SKM-1 treated with dmso at 0.1 percent for 144 hours (cell line): ENCODE measurements at regions not wholly inside any gene's neighbourhood (a gene's known extent, or its start where the extent isn't known, plus 50 kb on each side); places are given as distances from the start of the nearest gene placed in this dataset.
"Not testable (repeated sequence)": the region's sequence is repeated elsewhere in the genome, so short reads cannot be mapped to it uniquely, and the experiment has no call there.

ENCODE experiments used
- DNase-seq: peaks from one replicate; lab custom pipeline; 2025; ENCODE audit not compliant: unreplicated experiment; lab: John Stamatoyannopoulos, UW

DNA sequence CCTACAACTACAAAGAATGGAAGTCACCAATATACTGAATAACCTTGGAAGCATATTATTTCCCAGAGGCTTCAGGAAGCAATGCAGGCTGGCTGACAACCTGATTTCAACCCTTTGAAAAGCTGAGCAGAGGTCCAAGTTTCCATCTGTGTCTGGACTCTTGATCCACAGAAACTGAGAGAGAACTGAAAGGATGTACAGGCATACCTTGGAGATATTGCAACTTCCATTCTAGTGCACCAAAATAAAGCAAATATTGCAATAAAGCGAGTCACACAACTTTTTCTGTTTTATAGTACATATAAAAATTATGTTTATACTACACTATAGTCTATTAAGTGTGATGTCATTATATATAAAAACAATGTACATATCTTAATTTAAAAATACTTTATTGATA is 85.3 kb downstream of the TYW3 start:
- DNase-seq = no peak

DNA sequence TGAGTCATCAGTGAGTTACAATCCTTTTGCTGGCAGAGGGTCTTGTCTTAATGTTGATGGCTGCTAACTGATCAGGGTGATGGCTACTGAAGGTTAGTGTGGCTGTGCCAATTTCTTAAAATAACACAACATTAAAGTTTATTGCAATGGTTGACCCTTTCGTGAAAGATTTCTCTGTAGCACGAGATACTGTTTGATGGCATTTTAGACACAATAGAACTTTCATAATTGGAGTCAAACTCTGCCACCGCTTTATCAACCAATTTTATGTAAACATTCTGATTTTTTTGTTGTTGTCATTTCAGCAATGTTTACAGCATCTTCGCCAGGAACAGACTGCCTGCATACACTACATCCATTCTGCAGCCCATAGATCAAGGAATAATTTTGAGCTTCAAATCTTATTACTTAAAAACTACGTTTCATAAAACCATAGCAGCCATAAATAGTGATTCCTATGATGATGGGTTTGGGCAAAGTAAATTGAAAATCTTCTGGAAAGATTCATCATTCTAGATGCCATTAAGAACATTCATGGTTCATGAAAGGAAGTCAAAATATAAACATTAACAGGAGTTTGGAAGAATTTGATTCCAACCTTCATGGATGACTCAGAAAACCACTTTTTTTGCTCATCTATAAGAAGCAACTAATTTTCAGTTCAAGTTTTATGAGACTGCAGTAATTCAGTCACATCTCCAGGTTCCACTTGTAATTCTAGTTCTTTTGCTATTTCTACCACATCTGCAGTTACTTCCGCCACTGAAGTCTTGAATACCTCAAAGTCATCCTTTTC is 85.9 kb downstream of the TYW3 start:
- DNase-seq = no peak

DNA sequence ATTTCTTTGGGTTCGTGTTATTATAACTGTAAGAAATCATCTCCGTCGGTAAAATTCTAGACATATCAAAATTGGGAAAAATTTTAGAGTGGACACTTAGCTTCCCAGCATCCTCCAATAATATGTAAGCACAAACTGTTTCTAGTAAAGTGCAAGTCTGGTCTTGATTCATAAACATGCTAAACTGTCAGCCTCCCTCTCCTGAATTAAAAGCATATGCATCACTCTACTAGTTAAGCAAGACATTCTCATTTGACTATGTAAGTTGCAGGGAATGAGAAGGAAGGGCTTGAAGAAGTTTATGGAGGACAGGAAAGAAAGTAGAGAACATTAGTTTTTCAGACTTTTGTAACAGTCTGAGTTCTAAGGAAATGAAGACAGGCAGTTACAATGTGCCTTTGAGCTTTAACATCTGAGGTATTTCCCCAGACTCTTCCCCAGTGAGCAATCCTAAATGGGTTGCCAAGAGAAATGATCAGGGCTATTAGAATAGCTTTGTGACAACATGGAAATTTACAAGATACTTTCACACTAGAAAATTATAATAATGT is 90.0 kb downstream of the TYW3 start:
- no peak for DNase-seq

DNA sequence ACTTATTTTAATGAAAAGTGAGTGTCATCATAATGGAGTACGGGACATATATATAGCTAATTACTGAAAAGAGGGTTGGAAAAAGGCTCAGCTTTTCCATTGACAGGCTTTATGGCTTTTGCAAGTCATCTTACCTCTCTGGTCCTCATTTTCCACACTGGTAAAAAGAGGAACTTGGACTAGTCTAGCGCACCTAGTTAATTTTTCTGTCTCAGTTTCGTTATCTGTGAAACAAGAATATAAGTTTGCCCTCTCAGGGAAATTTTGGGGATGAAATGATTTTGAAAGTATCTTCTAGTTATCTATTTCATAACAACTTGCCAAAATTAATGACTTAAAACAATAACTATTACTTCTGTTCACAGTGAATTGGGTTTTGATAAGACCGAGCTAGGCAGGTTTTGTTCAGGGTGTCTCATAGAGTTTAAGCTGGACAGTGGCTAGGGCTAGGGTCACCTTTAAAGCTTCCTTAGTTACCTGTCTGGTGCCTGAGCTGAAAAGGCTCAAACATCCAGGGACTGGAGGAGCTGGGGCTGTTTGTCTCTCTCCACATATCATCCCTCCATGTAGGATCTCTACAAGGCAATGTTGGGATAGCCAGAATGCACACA is 91.7 kb downstream of the TYW3 start:
- no peak for DNase-seq

DNA sequence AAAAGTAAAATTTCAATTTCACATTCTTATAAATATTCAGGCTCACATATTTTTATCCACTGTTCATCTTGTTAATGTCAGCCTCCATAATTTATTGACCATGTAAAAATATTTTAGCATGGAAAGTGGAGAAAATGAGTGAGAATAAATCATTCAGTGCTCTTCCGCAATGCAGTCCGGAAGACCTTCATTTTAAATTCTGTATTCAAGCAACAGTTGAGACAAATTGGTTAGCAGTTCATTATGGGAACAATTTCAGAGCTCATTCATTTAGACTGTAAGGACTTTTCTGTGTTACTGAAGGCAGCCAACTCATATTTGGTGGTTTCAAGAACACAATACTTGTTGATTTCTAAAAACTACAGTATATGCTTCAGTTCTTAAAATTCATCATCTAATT is 97.8 kb downstream of the TYW3 start:
- DNase-seq = no peak

DNA sequence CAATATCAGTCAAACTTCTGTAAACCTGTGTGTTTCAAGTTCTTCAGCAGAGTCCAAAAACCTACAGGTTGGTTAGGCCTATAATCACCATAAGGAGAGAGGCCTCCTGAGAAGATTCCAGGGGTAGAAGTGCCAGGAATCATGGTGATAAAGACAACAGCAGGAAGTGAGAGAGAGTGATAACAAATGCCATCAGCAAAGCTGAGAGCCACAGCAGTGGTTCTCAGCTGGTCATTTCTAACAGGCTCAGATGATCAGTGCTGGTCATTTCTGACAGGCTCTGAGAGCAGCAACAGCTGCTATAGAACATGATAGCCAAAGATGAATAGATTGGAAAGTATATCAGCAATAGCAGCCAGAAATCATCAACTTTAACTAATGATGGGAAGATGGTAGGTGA is 101.3 kb downstream of the TYW3 start:
- DNase-seq = no peak

DNA sequence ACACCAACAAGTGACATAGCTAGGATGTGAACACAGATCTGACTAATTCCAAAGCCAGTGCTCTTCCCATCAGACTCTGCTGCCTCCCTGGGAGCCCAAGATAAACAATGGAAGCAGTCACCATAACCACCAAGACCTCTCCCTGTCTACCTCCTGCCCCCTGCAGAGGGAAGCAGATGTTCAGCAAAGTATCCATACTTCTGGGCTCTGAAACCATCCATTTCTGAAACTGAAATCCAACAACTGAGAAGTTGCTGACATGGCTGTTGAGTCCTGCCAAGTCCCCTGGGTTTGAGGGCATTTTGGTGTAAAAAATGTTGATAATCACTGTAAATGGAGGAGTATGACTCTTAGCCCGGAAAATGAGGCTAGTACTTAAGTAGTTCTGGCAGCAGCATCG is 102.1 kb downstream of the TYW3 start:
- no peak for DNase-seq

DNA sequence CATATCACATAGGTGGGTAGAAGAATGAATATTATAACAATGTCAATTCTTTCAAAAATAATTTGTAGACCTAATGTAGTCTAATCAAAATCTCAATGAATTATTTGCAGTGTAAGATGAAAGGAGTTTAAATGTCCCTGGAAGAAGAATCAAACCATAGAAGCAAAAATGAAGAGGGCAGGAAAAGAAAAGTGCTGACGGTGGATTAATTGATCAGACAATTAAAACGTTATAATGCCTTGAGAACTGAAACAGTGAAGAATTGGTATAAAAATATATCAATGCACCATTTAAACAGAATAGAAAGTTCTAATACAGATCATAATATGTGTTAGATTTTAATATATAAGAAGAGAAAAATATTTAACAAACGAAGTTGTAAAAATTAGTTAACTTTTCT is 109.8 kb downstream of the TYW3 start:
- no peak for DNase-seq

DNA sequence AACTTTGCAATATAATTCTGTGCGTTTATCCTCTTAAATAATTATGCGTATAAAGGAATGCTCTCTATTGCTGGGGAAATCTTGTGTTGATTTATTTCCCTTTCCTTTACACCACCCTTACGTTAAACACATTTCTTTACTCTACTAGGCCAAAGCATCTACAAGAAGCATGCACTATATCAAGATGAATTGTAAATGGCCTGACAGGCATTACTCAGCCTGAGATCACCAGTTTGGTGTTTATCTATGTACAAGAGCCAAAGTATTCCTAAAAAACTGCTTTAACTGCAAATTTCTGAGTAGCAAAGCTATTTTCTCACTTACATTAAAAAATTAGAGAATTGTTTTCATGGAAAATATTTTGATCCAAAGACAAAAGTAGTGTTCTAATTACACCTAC is 114.8 kb downstream of the TYW3 start:
- DNase-seq = no peak

DNA sequence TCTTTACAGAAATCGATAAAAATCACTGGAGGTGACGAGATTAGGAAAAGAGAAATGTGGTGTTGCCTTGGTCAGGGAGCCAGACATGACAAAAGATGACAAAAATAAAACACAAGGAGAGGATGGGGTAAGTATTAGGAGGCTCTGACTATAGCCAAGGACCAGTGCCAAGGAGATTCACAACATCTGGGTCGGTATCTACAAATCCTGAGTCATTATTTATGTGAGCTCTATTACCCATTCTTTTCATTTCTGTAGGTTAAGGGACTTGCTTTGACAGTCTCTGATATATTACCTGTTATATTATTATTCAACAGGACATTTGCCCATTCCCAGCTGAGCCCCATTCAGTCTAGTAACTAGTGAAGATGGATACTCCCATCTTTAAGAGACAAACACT is 120.8 kb downstream of the TYW3 start:
- DNase-seq = no peak

DNA sequence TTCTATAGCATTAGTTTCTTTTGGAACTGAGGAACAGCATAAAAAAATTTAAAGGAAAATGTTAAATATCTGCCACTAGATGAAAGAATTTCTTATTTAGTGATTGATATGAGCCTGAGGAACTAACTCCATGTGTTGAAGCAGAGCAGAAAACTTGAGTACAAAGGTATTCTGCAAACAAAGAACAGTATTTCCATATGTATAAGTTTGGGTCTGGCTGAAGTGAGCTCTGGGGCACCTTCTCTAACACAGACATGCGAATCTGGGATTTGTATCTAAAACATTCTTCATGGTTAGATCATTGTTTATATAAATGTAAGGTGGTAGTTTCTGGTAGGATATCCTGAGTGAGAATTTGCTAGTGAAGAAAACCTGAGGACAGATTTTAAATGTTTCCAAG is 123.2 kb downstream of the TYW3 start:
- DNase-seq = no peak

DNA sequence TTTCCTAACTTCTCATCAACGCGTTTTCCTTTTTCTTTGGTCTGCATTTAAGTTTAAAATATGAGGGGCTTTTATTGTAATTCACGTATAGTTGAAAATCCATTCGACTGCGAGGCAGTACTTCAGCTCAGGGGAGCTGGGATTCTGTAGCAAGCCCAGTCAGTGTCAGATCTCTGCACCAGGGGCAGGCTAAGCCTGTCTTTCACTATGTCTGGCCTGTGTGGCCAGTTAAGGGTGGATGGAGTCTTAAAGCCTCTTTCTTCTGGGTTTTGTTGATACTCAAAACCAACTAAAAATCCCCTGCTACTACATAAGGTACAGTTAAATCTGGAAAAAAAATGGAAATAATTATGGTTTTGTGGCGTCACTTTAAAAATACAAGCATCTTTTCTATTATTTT is 124.7 kb downstream of the TYW3 start:
- DNase-seq = no peak

DNA sequence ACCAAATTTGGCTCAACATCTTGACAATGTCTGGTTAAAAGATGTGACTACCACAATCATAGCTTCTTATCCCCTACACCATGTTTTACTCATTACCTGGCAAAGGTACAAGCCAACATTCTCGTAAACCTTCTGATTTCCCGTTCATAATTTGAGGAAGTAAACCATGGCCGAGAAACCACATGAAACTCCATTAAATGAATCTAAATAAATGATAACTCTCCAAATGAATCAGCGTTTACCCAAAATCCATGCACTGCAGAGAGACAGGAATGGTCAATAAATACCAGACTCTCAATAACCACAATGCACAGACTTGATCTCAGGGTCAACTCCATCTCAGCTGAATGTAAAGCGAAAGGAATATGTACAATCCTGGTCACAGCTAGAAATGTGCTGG is 125.2 kb downstream of the TYW3 start:
- DNase-seq = no peak

DNA sequence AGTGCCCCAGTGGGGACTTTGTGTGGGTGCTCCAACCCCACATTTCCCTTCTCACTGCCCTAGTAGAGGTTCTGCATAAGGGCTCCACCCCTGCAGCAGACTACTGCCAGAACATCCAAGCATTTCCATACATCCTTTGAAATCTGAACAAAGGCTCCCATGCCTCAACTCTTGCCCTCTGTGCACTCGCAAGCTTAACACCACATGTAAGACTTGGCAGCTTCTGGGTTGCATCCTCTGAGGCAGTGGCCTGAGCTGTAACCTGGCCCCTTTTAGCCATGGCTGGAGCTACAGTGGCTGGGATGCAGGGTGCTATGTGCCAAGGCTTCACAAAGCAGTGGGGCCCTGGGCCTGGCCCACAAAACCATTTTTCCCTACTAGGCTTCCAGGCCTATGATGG is 128.9 kb downstream of the TYW3 start:
- DNase-seq = no peak

DNA sequence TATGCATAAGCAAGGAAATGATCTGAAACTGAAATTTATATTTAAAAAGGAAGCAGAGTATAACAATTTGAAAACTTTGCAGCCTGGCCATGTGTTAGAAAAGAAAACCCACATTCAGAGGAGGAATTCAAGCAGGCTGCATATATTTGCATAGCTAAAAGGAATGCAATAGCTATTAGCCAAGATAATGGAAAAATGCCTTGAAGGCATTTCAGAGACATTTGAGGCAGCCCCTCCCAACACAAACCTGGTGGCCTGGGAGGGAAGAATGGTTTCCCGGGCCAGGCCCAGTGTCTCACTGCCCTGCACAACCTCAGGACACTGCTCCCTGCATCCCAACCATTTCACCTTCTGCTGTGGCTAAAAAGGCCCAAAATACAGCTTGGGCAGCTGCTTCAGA is 136.8 kb downstream of the TYW3 start:
- no peak for DNase-seq

DNA sequence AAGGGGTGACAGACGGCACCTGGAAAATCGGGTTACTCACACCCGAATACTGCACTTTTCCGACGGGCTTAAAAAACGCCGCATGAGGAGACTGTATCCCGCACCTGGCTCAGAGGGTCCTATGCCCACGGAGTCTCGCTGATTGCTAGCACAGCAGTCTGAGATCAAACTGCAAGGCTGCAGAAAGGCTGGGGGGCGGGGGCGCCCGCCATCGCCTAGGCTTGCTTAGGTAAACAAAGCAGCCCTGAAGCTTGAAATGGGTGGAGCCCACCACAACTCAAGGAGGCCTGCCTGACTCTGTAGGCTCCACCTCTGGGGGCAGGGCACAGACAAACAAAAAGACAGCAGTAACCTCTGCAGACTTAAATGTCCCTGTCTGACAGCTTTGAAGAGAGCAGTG is 144.4 kb downstream of the TYW3 start:
- DNase-seq = not testable (repeated sequence)

DNA sequence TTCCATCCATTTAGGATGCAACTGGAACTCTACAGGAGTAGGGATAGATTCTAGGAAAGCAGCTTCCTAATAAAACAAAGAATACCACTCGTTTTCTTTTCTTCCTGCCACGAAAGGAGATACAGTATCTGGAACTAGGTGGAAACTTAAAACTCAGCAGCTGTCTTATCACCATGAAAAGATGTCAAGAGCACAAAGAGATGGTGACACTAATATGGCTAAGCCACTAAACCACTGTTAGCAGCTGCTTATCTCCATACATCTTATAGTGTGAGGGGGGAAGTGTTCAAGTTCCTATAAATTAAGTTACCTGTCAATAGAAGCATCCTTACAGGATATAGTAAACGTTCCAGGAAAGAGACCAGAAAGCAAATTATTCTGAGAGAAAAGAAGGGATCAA is 162.5 kb downstream of the TYW3 start:
- no peak for DNase-seq

DNA sequence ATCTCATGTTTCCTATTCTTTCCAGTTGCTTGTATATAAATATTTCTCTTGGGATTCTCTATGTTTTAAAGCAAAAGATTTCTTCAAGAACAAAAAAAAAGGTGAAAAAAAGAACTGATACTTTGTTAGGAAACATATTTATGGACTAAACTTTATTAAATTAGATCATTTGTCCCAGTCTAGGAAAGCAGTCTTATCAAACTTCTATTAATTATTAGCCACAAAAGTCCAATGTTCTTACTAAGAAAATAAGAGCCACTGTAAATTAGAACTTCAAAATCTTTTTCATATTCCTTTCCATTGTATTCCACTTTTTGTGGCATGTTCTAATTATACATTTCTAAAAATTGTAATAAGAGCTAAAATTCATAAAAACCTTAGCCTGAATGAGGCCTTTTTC is 175.2 kb downstream of the TYW3 start:
- no peak for DNase-seq

DNA sequence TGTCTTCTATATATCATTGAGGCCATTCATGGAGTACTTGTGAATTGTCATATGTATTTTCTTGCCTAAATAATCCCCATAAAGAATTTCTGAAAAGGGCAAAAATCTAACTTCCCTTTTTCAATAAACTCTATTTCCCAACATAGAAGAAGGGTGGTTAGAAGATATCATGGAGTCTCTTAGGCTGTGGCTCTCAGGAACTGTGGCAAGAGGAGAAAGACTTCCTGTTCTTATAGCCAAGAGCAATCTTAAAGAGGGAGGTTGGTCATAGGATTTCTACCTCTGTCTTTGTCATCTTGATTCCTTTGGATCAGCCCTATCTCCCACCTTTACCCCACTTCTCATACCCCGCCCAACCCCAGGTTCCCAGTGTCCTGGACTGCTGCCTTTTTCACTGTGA is 175.8 kb downstream of the TYW3 start:
- DNase-seq = peak; percentile 90

DNA sequence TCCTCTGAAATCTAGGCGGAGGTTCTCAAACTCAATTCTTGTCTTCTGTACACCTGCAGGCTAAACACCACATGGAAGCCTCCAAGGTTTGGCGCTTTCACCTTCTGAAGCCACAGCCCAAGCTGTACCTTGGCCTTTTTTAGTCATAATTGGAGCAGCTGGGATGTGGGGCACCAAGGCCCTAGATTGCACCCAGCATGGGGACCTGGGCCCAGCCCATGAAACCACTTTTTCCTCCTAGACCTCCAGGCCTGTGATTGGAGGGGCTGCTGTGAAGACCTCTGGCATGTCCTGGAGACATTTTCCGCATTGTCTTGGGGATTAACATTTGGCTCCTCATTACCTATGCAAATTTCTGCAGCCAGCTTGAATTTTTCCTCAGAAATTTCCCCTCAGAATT is 181.0 kb downstream of the TYW3 start:
- no peak for DNase-seq

DNA sequence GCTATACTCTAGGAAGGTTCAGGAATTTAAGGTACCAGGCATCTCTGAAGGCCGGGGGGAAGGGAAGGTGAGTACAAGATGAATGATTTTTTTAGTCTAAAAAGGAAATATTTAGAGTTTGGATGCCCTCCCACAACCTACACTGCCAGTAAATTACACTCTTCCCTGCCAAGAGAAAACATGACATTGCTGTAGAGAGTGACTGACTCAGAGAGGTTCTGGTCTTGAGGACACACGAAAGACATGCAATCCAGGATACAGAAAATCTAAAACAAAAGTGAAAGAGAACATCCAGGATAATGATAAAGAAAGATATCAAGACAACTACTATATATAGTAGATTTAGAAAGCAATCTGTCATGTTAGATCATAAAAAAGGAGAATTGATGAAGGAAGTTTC is 200.5 kb downstream of the TYW3 start:
- DNase-seq = no peak

DNA sequence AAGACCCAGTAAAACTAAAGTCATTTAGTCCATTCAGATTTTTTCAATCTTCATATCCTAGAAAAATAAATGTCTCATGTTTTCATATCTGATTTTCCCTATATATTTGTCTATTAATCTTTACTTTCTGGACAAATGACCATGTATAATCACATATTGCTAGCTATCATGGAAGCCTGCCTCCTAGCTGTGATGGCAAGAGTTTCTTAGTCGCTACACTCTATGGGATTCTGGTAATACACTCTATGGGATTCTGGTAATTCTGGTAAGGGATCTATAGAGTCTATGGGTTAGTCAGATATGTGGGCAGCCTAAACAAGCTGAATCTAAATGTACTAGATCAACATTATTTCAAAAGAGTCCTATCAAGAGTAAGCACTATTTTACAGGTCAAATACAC is 198.7 kb upstream of the LHX8 start:
- DNase-seq = no peak

DNA sequence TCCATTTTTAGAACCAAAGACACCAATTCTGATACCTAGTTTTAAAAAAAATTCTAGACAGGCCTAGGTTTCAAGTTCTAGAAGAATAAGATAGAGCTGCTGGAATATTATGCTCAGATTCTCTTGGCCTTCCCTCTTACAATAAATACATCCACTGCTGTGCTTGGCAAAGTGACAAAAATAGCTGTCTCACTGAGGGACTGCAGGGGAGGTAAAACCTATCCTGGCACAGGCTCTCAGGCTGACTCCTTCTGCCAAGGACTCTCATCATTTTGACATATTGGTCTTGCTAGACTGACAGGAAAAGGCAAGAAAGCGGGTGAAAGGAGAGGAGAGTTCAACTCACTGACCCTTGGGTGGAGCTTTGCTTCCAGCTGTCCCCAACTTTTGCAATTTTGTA is 197.0 kb upstream of the LHX8 start:
- no peak for DNase-seq
